HG02678 (cell line): ENCODE measurements at regions not wholly inside any gene's neighbourhood (a gene's known extent, or its start where the extent isn't known, plus 50 kb on each side); places are given as distances from the start of the nearest gene placed in this dataset.
"Not testable (repeated sequence)": the region's sequence is repeated elsewhere in the genome, so short reads cannot be mapped to it uniquely, and the experiment has no call there.

Experiments used
- ATAC-seq: cut with Tn5 transposase; IDR thresholded peaks from one replicate; pipeline ENCODE4 v1.9.1; 2021; ENCODE audit warnings: mild to moderate bottlenecking, moderate library complexity; ENCODE audit not compliant: unreplicated experiment

DNA sequence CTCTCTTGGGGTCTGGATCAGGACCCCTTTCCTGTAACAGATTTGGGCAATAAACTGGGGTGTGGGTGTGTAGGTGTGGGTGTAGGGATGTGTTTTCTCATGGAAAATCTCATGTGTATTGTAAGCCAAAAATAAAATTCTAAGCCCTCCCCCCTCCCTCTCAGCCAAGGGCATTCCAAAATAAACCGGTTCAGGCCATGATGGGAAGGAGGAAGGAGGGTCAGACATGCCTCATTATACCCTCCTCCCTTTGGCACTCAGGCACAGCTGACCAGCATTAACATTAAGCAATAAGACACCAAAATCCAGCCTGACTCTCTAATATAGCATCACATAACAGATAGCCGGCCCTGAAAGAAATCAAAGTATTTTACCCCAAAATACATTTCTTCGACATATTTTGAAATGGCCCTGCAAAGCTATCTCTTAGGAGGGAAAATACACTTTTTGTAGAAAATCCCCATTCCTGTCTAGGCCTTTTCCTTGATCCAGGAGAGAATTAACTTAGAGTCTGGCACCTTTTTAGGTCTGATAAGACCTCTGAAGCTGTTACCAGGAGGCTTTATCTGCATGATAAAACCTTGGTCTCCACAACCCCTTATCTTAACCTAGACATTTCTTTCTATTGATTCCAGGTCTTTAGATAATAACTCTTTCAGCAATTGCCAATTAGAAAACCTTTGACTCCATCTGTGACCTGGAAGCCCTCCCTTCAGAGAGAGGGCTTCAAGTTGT lies 128.7 kb upstream of the COL5A2 start:
- no peak for ATAC-seq

DNA sequence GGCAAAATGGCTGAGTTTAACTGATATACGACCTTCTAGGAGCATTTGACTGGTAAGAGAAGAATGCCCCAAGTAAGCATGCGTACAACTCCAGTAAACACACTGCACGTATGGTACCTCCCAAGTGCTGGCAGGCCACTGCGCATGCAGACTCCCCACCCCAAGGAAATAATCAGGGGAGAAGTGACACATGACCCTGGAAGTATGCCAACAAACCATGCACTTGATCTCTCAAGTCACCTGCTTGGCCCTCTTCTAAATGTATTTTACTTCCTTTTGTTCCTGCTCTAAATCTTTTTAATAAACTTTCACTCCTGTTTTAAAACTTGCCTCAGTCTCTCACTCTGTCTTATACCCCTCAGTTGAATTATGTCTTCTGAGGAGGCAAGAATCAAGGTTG lies 129.8 kb upstream of the COL5A2 start:
- ATAC-seq: no peak

DNA sequence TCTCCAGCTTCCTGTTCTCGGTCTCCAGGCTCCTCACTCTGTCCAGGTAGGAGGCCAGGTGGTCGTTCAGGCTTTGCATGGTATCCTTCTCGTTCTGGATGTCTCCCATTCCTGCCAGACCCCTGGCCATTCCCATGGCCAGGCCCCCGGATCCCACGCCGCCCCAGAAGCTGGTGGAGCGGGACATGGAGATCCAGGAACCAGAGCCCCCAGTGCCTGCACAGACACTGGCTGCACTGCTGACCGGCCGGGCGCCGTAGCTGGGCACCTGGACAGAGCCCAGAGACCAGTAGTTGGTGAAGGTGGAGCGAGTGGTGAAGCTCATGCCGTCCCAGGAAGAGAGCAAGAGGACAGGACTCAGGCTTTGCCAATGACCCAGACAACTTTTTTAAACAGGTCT lies 129.1 kb upstream of the WDR75 start:
- no peak for ATAC-seq

DNA sequence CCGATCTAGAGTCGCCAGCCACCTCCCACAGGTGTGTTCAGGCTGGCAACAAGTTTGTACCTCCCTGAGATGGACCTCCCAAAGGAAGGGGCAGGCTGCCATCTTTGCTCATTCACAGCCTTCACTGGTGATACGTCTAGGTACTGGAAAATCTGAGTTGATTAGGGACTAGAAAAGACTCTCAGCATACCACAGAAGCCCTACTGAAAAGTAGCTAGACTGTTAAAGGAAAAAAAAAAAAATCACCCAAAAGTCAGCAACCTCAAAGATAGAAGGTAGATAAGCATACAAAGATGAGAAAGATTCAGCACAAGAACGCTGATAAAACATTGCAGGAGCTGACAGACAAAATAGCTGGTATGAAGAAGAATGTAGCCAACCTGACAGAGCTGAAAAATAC lies 128.6 kb upstream of the WDR75 start:
- ATAC-seq: no peak

DNA sequence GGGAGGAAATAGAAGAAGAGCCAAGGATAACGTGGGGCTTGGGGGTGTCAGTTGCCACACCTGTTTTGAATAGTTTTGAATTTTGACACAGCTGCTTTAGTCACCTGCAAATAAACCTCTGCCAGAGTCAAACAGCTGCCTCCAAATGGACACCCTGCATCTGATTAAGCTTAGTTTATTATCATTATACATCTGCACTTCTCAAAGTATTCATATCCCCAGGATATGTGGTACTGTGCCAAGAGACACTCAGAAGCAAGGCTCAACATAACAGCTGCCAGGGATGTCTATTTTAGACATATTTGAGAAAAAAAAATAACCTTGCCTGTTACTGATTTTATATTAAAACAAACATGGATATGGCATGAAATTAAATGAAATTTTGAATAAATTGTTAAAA lies 122.5 kb upstream of the WDR75 start:
- ATAC-seq: no peak

DNA sequence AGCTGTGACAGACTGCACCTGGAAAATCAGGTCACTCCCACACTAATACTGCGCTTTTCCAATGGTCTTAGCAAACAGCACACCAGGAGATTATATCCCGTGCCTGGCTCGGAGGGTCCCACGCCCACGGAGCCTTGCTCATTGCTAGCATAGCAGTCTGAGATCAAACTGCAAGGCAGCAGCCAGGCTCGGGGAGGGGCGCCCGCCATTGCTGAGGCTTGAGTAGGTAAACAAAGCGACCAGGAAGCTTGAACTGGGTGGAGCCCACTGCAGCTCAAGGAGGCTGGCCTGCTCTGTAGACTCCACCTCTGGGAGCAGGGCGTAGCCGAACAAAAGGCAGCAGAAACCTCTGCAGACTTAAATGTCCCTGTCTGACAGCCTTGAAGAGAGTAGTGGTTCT lies 121.8 kb upstream of the WDR75 start:
- ATAC-seq: not testable (repeated sequence)

DNA sequence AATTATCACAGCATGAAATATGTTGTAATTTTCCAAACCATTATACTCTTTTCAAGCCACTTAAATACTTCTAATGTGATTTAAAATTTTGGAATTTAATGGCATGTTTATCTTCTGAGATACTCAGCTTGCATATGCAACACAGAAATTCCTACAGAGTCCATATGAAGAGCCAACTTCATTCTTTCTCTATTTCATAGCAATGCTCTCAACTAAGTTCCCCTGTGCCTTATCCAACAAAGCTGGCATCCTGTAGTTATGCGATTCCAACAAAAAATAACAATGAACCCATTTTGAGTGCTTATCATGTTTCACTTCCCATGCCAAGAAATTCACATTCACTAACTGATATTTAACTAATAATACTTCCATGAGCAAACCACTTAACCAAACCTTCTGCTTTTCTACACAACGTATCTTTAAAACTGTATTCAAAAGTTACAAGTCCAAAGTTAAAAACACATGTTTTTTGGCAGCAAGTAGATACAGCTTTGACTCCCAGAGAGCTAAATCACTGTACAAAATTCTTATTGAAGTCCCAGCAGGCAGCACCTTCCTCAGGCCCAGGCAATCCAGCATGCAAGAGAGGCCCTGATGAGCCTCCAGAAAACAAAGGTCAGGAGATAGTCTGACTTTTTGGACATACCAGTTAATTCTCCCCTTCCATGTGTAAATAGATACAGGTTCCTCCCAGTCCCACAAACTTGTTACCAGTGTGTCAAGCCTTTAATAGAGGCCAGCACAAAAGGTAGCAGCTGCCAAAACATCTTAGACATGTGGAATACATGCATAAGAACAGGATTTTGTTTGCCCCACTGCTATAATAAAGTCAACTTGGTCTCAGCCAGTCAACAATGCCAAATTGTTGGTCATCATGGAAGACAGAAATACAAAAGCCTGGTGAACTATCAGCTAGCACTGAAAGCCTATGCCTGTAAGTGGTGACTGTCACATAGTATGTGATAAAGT lies 113.1 kb upstream of the WDR75 start:
- ATAC-seq: no peak

DNA sequence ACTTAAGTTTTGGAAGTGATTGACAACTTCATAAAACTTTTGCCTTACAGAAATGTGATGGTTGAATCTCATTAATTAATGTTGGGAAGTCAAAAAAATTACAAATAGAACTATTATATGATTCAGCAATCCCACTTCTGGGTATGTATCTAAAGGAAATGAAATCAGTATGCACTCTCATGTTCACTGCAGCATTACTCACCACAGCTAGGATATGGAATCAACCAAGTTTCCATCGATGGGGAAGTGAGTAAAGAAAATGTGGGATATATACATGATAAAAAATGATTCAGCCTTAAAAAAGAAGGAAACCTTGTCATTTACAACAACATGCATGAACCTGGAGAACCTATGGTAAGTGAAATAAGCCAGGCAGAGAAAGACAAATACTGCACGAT lies 112.4 kb upstream of the WDR75 start:
- no peak for ATAC-seq

DNA sequence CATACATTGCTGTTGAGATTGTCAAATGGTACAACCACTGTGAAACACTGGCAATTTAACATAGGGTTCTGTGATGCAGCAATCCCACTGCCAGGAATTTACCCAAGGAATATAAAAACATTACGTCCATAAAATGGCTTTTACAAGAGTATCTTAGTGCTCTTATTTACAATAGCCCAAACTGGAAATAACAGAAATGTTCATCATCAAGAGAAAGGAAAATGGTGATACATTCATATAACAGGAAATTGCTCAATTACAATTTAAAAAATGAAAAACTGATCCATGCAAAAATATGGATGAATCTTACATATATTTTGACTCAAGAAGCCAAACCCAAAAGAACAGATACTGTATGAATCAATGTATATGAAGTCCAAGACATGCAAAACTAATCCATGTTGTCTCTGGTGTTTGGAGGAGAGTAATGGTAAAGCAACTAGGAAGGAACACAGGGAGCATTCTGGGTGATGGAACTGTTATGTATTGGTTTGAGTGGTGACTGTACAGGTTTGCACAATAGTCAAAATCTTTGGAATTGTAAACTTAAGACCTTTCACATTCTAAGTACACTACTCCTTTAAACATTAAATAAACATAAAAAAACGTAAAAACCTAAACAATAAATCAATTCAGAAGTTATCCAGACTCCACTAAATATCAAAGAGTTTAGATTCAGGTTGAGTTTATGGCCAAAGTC lies 104.8 kb upstream of the WDR75 start:
- no peak for ATAC-seq

DNA sequence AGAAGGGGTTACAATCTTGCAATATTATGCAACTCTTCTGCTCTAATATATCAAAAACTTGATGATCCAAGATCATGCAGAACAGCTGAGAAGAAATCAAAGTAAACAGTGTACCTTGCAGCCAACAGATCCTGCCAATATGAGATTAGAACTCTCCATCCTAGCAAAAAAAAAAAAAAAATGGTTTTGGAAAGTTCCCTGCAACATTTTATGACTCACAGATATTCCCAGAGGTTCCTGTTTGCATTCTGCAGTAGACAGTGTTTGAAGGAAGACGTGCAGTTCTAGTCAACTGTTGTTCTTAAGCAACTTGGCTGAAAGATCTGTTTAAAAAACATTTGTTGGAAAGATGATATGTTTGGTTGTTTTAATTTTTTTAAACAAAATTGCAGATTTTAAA lies 103.6 kb upstream of the WDR75 start:
- ATAC-seq: no peak

DNA sequence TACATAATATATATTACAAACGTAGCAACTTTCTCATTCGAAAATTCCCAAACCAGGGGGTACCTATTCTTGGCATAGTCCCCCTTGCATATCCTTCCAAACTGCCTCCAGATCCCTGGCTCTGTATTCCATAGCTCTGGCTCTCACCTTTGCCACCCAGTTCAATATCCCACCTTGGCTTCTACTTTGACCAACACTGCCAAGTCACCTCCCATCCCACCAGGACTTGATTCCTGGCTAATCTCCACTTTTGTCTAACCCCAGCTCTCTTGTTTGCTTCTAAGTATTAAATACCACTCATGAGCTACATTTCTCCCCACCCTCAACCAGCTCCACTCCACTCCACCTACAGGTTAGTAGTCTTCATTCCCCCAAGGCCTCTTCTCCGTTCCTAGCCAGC lies 103.2 kb upstream of the WDR75 start:
- no peak for ATAC-seq

DNA sequence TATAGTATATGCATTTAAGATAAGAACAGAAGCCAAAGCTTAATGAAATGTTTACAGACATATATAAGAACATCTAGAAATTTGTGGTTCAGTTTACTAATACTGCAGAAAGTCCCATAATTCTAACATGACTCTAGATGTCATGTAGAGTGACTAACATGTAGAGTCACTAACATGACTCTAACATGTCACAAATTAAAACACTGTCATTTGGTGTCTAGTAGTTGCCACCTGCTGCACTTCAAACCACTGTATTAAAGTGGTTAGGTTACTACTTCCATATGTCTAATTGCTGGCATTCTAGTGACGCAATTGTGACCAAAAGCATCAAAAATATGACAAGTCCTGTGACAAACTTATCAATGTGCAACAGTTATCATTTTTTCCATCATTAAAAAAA lies 100.2 kb upstream of the WDR75 start:
- ATAC-seq: no peak

DNA sequence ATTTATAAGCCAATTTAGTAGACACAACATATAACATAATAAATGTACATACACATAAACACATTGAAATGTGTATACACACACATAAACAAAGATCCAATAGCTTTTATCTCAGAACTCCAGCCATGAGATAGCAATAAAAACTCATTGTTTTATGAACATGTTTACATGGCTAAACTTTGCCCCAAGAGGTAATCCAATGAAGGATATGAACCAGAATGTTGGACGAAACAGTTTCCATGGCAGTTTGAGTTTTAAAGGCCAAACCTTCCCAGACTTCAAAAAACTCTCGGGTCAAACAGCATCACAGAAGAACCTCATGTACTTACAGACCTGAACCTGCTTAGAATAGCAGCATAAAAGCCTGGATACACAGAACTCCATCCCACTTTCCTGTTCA lies 97.2 kb upstream of the WDR75 start:
- ATAC-seq: no peak

DNA sequence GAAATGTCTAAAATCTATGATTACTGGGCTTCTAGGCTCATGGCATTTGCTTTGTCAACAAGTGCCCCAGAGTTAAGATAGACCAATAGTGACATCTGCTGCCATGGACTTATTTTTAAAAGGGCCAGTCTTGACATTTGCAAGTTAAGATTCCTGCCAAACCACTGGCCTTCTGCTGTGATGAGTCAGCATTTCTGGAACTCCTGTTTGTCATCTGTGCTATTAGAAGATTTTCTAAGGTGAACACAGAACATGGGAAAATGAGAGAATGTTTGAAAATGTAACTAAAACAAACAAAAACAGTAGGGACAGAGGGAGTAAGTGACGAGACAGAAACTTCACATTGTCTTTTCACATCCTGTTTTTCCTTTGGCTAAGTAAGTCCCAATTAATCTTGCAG lies 93.7 kb upstream of the WDR75 start:
- ATAC-seq: peak; percentile 54

DNA sequence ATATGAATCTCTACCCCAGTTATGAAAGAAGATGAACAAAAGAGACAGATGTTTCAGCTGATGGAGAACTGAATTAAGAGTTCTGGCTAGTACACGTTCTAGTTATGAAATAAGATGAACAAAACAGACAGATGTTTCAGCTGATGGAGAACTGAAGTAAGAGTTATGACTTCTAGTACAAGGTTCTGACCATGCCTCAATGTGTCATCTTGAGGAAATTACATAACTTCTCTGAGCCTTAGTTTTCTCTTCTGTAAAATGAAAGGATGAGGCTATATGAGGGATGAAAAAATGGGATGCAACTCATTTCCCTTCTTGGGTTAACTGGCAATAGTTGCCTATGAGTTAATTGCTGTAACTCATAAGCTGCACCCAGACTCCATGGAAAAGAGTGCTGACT lies 92.9 kb upstream of the WDR75 start:
- no peak for ATAC-seq

DNA sequence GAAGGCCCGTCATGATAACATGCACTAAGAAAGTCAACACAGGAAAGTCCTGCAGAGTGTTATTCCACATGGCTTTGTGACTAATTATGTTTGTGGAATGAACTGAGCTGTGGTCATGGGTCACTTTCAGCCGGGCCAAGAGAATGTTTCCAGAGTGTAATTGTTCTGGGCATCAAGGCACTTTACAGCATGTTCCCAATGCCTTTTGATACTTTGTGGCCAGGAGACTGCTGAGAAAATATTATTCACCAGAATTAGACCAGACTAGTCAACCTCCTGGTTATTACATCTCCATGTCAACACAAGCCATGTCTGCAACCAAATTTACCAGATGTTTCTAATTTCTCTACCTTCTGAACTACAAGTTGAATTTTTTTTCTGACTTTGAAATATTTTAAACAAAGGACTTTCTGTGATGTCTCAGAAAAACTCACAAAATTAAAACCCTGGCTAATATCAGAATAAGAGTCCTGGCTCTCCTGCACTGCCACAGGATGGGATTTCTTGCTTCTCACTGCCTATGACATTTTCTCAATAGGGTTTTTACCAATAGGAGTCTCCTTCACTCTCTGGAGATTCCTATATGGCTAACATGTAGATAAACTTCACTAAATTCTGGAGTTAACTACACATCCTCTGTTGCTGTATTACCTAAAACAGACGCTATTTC lies 90.6 kb upstream of the WDR75 start:
- no peak for ATAC-seq

DNA sequence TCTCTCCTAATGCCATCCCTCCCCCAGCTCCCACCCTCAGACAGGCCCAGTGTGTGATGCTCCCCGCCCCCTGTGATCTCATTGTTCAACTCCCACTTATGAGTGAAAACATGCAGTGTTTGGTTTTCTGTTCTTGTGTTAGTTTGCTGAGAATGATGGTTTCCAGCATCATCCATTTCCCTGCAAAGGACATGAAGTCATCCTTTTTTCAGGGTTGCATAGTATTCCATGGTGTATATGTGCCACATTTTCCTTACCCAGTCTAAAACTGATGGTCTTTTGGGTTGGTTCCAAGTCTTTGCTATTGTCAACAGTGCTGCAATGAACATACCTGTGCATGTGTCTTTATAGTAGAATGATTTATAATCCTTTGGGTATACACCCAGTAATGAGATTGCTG lies 89.3 kb upstream of the WDR75 start:
- ATAC-seq: not testable (repeated sequence)

DNA sequence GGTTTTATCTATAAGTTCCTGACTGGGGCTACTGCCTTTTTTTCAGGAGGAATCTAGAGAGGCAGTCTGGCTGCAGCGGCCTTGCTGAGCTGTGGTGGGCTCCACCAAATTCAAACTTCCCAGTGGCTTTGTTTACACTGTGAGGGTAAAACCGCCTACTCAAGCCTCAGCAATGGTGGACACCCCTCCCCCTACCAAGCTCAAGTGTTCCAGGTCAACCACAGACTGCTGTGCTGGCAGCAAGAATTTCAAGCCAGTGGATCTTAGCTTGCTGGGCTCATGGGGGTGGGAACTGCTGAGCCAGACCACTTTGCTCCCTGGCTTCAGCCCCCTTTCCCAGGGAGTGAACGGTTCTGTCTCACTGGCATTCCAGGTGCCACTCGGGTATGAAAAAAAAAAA lies 83.9 kb upstream of the WDR75 start:
- ATAC-seq: not testable (repeated sequence)

DNA sequence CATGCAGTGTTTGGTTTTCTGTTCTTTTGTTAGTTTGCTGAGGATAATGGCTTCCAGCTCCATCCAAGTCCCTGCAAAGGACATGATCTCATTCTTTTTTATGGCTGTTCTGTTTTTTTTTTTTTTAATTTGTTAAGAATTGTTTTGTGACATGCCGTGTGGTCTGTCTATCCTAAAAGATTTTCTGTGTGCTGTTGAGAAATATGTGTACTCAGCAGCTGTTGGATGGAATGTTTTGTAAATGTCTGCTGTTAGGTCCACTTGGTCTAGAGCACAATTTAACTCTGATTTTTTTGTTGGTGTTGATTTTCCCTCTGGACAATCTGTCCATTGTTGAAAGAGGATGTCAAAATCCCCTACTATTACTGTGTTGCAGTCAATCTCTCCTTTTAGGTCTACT lies 80.4 kb upstream of the WDR75 start:
- ATAC-seq: no peak

DNA sequence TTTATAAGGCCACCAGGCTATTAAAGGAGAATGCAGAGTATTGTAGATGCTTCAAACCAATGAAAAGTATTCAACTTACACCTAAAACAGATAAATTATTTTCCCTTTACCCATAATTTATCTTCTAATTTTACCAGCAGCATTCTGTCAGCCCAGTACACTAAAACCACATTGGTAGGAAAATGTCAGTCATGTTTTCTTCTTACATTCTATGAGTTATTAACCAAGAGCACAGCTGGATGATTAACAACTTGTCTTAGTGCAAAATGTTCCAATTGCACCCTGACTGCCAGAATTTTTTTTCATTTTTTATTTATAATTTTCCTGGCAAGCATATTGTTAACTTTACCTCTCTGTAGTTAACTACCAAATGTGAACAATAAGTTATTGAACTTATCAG lies 79.0 kb upstream of the WDR75 start:
- ATAC-seq: no peak

DNA sequence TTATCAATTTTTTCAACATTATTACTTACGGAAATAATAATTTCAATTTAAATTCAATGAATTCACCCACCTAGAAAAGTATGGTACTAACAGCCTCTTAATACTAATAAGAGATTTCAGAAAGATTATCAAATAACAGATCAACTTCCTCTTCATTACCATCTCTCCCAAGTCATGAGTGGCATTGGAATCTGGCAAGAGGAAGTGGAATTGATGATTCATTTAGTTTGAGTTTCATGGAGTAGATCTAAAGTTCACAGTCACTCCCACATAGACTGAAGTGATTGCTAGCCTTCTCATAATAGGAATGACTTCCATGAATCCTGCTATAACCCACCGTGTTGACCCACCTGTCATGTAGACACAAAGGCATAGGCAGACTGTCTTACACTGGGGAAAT lies 77.7 kb upstream of the WDR75 start:
- ATAC-seq: no peak
